Thyroid gland (tissue), 4 donors: ENCODE measurements at regions not wholly inside any gene's neighbourhood (a gene's known extent, or its start where the extent isn't known, plus 50 kb on each side); places are given as distances from the start of the nearest gene placed in this dataset.

ENCODE experiments used
- DNase-seq, 2 donors: peaks; one replicate each; pipeline ENCODE4 v3.0.0-alpha.2; 2019
- H3K27ac ChIP-seq, 3 donors: fragments of 200-600 bp; sonication (generic); 1 replicate in 2 of 3; 2 replicates in 1 of 3; pipeline ENCODE4 v1.5.1; 2016 to 2019; ENCODE audit warnings: mild to moderate bottlenecking in 1 of 3, moderate library complexity in 1 of 3
- H3K27me3 ChIP-seq: fragments of 200-600 bp; sonication (generic); one replicate; pipeline ENCODE4 v1.5.1; 2019
- H3K36me3 ChIP-seq, 2 donors: fragments of 200-600 bp; sonication (generic); one replicate each; pipeline ENCODE4 v1.5.1; 2016 to 2019
- H3K4me1 ChIP-seq, 2 donors: fragments of 200-600 bp; sonication (generic); one replicate each; pipeline ENCODE4 v1.5.1; 2017 to 2019
- H3K4me3 ChIP-seq, 3 donors: fragments of 200-600 bp; sonication (generic); replicated peaks in 1 of 3; 1 replicate in 2 of 3; 2 replicates in 1 of 3; pipeline ENCODE4 v1.5.1; 2016; ENCODE audit warnings: mild to moderate bottlenecking in 1 of 3
- H3K9me3 ChIP-seq: fragments of 200-600 bp; sonication (generic); one replicate; pipeline ENCODE4 v1.5.1; 2017
- POLR2A ChIP-seq, 2 donors: fragments of 450-650 bp; IDR thresholded peaks; one replicate each; pipeline ENCODE4 v1.6.1; 2017; ENCODE audit warnings: antibody characterized with exemption in 2 of 2, mild to moderate bottlenecking in 2 of 2, moderate library complexity in 1 of 2
- WGBS, 2 donors: methylation state at CpG; one replicate each; pipeline ENCODE4 v1.1.5; 2017; 5-methylcytosine and 5-hydroxymethylcytosine counted together
- intact Hi-C: fragments of 100-400 bp; cut with DNase I; formaldehyde crosslinking; loops from one replicate; pipeline ENCODE4 v1.15.1; 2023
- TF ChIP-seq, protein P1 (sequence below), 6 experiments: fragments of 200-600 bp in 3 of 6; fragments of 450-650 bp in 3 of 6; sonication (generic) in 3 of 6; IDR thresholded peaks; one replicate each; pipeline ENCODE4 v1.5.1; 2016 to 2019; ENCODE audit warnings: antibody characterized with exemption in 6 of 6, mild to moderate bottlenecking in 2 of 6, inconsistent platforms in 1 of 6, moderate library complexity in 1 of 6

DNA sequence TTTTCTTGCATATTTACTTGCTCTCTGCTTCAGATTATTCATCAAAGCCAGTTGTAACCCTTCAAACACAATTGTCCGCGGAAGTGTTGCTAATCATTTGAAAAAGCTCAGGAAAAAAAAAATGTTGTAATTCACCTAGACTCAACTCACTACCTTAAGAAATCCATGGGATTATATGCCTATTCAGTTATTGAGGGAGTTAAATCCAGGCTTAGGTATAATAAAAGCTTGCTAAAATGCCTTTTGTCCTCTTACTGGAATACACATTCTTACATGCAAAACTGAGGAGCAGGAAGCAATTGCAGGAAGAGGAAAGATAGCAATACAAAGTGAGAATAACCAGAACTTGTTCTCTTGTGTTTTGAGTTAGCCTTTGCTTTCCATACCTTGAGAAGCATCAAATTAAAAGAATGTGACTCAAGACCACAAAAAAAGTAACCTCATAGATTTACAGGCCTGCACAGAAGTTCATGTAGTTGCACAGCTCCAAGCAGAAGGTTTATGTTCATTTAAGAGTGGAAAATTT is 91.4 kb upstream of the FAM241A start:
- intact Hi-C loops, result no loop called here
- TF ChIP-seq POLR2A (IDR thresholded peaks at IDR 0.05), result no peak
- TF ChIP-seq, protein P1, sequence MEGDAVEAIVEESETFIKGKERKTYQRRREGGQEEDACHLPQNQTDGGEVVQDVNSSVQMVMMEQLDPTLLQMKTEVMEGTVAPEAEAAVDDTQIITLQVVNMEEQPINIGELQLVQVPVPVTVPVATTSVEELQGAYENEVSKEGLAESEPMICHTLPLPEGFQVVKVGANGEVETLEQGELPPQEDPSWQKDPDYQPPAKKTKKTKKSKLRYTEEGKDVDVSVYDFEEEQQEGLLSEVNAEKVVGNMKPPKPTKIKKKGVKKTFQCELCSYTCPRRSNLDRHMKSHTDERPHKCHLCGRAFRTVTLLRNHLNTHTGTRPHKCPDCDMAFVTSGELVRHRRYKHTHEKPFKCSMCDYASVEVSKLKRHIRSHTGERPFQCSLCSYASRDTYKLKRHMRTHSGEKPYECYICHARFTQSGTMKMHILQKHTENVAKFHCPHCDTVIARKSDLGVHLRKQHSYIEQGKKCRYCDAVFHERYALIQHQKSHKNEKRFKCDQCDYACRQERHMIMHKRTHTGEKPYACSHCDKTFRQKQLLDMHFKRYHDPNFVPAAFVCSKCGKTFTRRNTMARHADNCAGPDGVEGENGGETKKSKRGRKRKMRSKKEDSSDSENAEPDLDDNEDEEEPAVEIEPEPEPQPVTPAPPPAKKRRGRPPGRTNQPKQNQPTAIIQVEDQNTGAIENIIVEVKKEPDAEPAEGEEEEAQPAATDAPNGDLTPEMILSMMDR (IDR thresholded peaks at IDR 0.05), result no peak

DNA sequence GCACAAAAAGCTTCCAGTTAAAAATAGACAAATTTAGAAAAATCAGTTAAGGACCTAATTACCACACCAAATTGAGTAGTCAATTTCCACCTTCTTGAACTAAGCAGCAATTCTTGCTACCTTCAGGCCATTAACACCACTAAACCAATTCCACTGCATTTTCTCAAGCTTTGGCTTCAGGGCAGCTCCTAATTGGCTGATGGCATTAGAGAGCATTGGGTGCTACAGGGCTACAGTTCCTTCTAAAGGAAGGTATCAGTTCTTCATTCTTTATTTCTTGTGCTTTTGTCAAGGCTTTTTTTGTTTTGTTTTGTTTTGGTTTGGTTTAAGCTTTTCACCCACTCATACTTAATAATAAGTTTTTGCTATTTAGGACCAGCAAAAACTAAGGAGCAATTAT is 90.2 kb upstream of the FAM241A start:
- Histone ChIP-seq H3K27me3 (no peaks in the 10 kb centered on the region), H3K9me3 (no peaks in the 10 kb centered on the region), H3K36me3 (no peaks in the 10 kb centered on the region), H3K4me1 (no peaks in the 10 kb centered on the region), H3K27ac (no peak overlapping the region), H3K4me3 (no peak overlapping the region)
- no peak for DNase-seq
- intact Hi-C loops, result no loop called here
- no peak for TF ChIP-seq POLR2A (IDR thresholded peaks at IDR 0.05)
- TF ChIP-seq, protein P1 (IDR thresholded peaks at IDR 0.05), result no peak

More for the DNA sequence above, 91.4 kb upstream of the FAM241A start:
- no peak for DNase-seq
- no peaks in the 10 kb centered on the region for H3K4me1 ChIP-seq
- H3K27ac ChIP-seq, result no peak overlapping the region
- H3K9me3 ChIP-seq, result no peaks in the 10 kb centered on the region
- no peak overlapping the region for H3K4me3 ChIP-seq
- 87 to 88% methylated on average over 2 of the region's 2 CpGs for WGBS, 2 donors
- H3K36me3 ChIP-seq, result no peaks in the 10 kb centered on the region
- no peaks in the 10 kb centered on the region for H3K27me3 ChIP-seq

DNA sequence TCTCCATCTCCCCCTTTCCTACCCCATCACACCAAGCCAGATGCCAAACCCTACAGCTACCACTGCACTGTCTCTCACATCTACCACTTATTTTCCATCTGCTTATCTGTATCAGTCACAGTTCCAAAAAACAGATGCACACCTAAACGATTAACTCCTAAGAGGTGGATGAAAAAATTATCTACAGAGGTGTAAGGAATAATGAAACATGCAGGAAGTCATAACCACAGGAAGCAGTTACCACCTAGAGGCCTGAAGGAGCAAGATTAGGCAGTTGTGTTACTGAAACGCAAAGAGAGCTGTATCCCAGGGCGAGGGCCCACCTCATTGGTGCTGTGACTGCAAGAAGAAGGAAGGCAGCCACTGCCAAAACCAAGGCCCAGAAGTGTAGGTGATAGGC is 87.8 kb upstream of the FAM241A start:
- Histone ChIP-seq H3K9me3 (no peaks in the 10 kb centered on the region), H3K36me3 (no peaks in the 10 kb centered on the region), H3K4me3 (no peak overlapping the region), H3K27me3 (no peaks in the 10 kb centered on the region), H3K4me1 (no peaks in the 10 kb centered on the region), H3K27ac (no peak overlapping the region)
- 70 to 74% methylated on average over 3 of the region's 3 CpGs for WGBS, 2 donors
- TF ChIP-seq POLR2A (IDR thresholded peaks at IDR 0.05), result no peak
- TF ChIP-seq, protein P1 (IDR thresholded peaks at IDR 0.05), result no peak
- DNase-seq, result no peak
- intact Hi-C loops, result no loop called here

DNA sequence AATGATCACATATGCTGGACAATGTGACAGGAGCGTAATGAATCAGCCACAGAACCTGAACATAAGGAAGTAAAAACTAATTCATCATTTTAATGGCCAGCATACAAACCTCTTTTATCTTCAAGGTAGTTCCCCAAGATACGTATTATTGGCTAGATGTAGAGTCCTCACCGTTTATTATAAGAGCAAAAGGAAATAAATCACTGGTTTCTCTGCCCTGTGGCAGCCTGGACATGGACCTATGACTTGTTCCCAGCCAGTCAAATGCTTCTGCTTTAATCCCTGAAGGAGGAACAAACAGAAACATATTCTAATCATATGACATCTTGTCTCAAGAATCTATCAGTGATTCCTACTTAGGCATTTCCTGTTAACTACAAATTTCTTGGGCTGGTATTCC is 86.8 kb upstream of the FAM241A start:
- H3K4me3 ChIP-seq, result no peak overlapping the region
- intact Hi-C loops, result no loop called here
- 59 to 77% methylated on average over 3 of the region's 3 CpGs for WGBS, 2 donors
- H3K4me1 ChIP-seq, result no peaks in the 10 kb centered on the region
- no peak for DNase-seq
- TF ChIP-seq POLR2A (IDR thresholded peaks at IDR 0.05), result no peak
- TF ChIP-seq, protein P1 (IDR thresholded peaks at IDR 0.05), result no peak
- no peaks in the 10 kb centered on the region for H3K27me3 ChIP-seq
- no peak overlapping the region for H3K27ac ChIP-seq
- H3K36me3 ChIP-seq, result no peaks in the 10 kb centered on the region
- no peaks in the 10 kb centered on the region for H3K9me3 ChIP-seq

DNA sequence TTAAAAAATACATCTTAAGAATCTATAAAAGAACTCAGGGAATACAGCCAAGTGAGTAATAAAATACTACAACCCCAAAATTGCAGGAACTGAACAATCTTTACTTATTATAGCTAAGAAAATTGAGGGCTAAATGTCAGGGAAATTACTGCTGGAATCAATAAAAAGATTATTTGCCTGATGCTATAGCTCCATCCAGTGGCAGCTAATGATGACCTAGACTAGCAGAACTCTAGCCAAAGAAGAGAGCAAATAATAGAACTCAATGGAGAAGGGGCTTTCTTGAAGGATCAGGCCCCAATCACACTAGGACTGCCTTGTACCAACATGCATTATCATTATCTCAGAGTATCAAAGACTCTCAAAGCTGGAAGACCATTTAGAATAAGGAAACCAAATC is 85.0 kb upstream of the FAM241A start:
- no peak for DNase-seq
- TF ChIP-seq POLR2A (IDR thresholded peaks at IDR 0.05), result no peak
- TF ChIP-seq, protein P1 (IDR thresholded peaks at IDR 0.05), result no peak
- no peaks in the 10 kb centered on the region for H3K27me3 ChIP-seq
- no peak overlapping the region for H3K4me3 ChIP-seq
- H3K27ac ChIP-seq, result no peak overlapping the region
- H3K36me3 ChIP-seq, result no peaks in the 10 kb centered on the region
- H3K4me1 ChIP-seq, result no peaks in the 10 kb centered on the region
- H3K9me3 ChIP-seq, result no peaks in the 10 kb centered on the region
- intact Hi-C loops, result no loop called here
